H1 (cell line): ENCODE measurements at regions not wholly inside any gene's neighbourhood (a gene's known extent, or its start where the extent isn't known, plus 50 kb on each side); places are given as distances from the start of the nearest gene placed in this dataset.
A peak's percentile ranks its signal among the peaks of the same experiment; 100 is the strongest.

ENCODE experiments used
- CTCF ChIA-PET: fragments of 300-600 bp; sonication (Branson Sonifier 250); formaldehyde crosslinking; loops from one replicate; lab custom pipeline; 2021; ENCODE audit not compliant: partially characterized antibody; lab: Charles Lee
- POLR2A ChIA-PET: fragments of 300-600 bp; sonication (Branson Sonifier 250); formaldehyde crosslinking; loops from one replicate; lab custom pipeline; 2021; ENCODE audit warnings: inconsistent platforms; ENCODE audit not compliant: partially characterized antibody; lab: Charles Lee
- DNase-seq, 2 experiments: peaks; one replicate each; pipeline versions ENCODE4 v3.0.0 to v3.0.0-alpha.2; 2010 to 2022; ENCODE audit warnings: low spot score in 2 of 2, low read depth in 1 of 2, mixed read lengths in 1 of 2
- FAIRE-seq: peaks from 2 replicates; lab custom pipeline; 2011; peaks lifted over from hg19 to GRCh38; lab: Jason Lieb, UNC
- H2AFZ ChIP-seq: 2 replicates; pipeline ENCODE4 v1.8.1; 2012; ENCODE audit warnings: low read length, inconsistent platforms
- H2AK5ac ChIP-seq: 2 replicates; pipeline ENCODE4 v1.6.1; 2013; ENCODE audit warnings: low read depth, low read length
- H2BK120ac ChIP-seq: replicated peaks from 2 replicates; pipeline ENCODE3; 2013; ENCODE audit warnings: low read depth, low read length, inconsistent platforms
- H2BK12ac ChIP-seq: 2 replicates; pipeline ENCODE4 v1.6.1; 2013; ENCODE audit warnings: low read depth, low read length
- H2BK15ac ChIP-seq: 2 replicates; pipeline ENCODE4 v1.6.1; 2013; ENCODE audit warnings: low read length
- H2BK20ac ChIP-seq: 2 replicates; pipeline ENCODE4 v1.6.1; 2013; ENCODE audit warnings: low read length
- H2BK5ac ChIP-seq: 2 replicates; pipeline ENCODE4 v1.6.1; 2013; ENCODE audit warnings: low read depth, low read length
- H3K14ac ChIP-seq: 2 replicates; pipeline ENCODE4 v1.6.1; 2013; ENCODE audit warnings: inconsistent platforms; ENCODE audit not compliant: insufficient read length
- H3K18ac ChIP-seq: 2 replicates; pipeline ENCODE4 v1.6.1; 2013; ENCODE audit warnings: low read length; ENCODE audit errors: extremely low read depth
- H3K23ac ChIP-seq: 2 replicates; pipeline ENCODE4 v1.6.1; 2013; ENCODE audit warnings: inconsistent platforms; ENCODE audit not compliant: insufficient read length
- H3K23me2 ChIP-seq: 2 replicates; pipeline ENCODE4 v1.6.1; 2013; ENCODE audit warnings: low read depth, low read length
- H3K27ac ChIP-seq: 2 replicates; pipeline ENCODE4 v1.6.1; 2011; ENCODE audit warnings: low read depth, low read length, inconsistent platforms
- H3K27me3 ChIP-seq, 4 experiments: replicated peaks in 1 of 4; 1 replicate in 1 of 4; 2 replicates in 3 of 4; pipeline versions ENCODE4 v1.6.1 to v1.8.1; 2011 to 2013; ENCODE audit warnings: low read length in 3 of 4, mild to moderate bottlenecking in 3 of 4, inconsistent platforms in 2 of 4, mixed read lengths in 2 of 4, moderate library complexity in 1 of 4; ENCODE audit not compliant: control insufficient read depth in 3 of 4, insufficient read depth in 3 of 4; ENCODE audit errors: extremely low read depth in 1 of 4
- H3K36me3 ChIP-seq, 4 experiments: 2 replicates each; pipeline versions ENCODE4 v1.6.1 to v1.8.1; 2011 to 2013; ENCODE audit warnings: mild to moderate bottlenecking in 4 of 4, low read length in 3 of 4, moderate library complexity in 2 of 4, control low read depth in 1 of 4, inconsistent platforms in 1 of 4; ENCODE audit not compliant: insufficient read depth in 4 of 4, control insufficient read depth in 2 of 4
- H3K4ac ChIP-seq: replicated peaks from 2 replicates; pipeline ENCODE3; 2013; ENCODE audit warnings: low read length, low read depth, mixed read lengths, inconsistent platforms; ENCODE audit not compliant: insufficient read length
- H3K4me1 ChIP-seq, 4 experiments: replicated peaks in 1 of 4; 1 replicate in 1 of 4; 2 replicates in 3 of 4; pipeline versions ENCODE4 v1.6.1 to v1.8.1; 2011 to 2013; ENCODE audit warnings: low read length in 3 of 4, inconsistent platforms in 2 of 4, mixed read lengths in 1 of 4; ENCODE audit not compliant: insufficient read depth in 4 of 4, control insufficient read depth in 3 of 4
- H3K4me2 ChIP-seq, 2 experiments: 2 replicates each; pipeline versions ENCODE4 v1.6.1 to v1.8.1; 2011 to 2013; ENCODE audit warnings: low read depth in 2 of 2, low read length in 2 of 2, control low read depth in 1 of 2, inconsistent platforms in 1 of 2, mild to moderate bottlenecking in 1 of 2; ENCODE audit not compliant: insufficient read depth in 1 of 2
- H3K4me3 ChIP-seq, 4 experiments: fragments of 200-600, 300-600 bp in 1 of 4; sonication (generic), shearing (Covaris generic), sonication (Bioruptor Twin) in 1 of 4; 2 replicates each; pipeline versions ENCODE4 v1.5.1 to v1.8.1; 2011 to 2016; ENCODE audit warnings: low read length in 4 of 4, low read depth in 3 of 4, control low read depth in 2 of 4, inconsistent platforms in 2 of 4, mild to moderate bottlenecking in 2 of 4, mixed read lengths in 1 of 4, moderate library complexity in 1 of 4; ENCODE audit not compliant: insufficient read depth in 2 of 4; ENCODE audit errors: extremely low read depth in 1 of 4
- H3K56ac ChIP-seq: replicated peaks from 2 replicates; pipeline ENCODE3; 2013; ENCODE audit warnings: low read depth, mild to moderate bottlenecking, mixed read lengths, low read length, inconsistent platforms; ENCODE audit not compliant: insufficient read length
- H3K79me1 ChIP-seq: 2 replicates; pipeline ENCODE4 v1.6.1; 2013; ENCODE audit warnings: low read depth, low read length, control low read depth
- H3K79me2 ChIP-seq, 2 experiments: 2 replicates each; pipeline versions ENCODE4 v1.6.1 to v1.8.1; 2012 to 2013; ENCODE audit warnings: low read length in 2 of 2, mild to moderate bottlenecking in 2 of 2, inconsistent platforms in 1 of 2; ENCODE audit not compliant: insufficient read depth in 2 of 2, control insufficient read depth in 1 of 2
- H3K9ac ChIP-seq, 4 experiments: replicated peaks in 1 of 4; 1 replicate in 1 of 4; 2 replicates in 3 of 4; pipeline versions ENCODE4 v1.6.1 to v1.8.1; 2011 to 2013; ENCODE audit warnings: low read depth in 3 of 4, low read length in 3 of 4, control low read depth in 2 of 4, mild to moderate bottlenecking in 2 of 4, moderate library complexity in 2 of 4, inconsistent platforms in 1 of 4; ENCODE audit errors: extremely low read depth in 1 of 4
- H3K9me3 ChIP-seq, 2 experiments: 2 replicates each; pipeline versions ENCODE4 v1.6.1 to v1.8.1; 2012 to 2013; ENCODE audit warnings: mild to moderate bottlenecking in 2 of 2, moderate library complexity in 2 of 2, control low read depth in 1 of 2, inconsistent platforms in 1 of 2, low read depth in 1 of 2, low read length in 1 of 2, mixed read lengths in 1 of 2; ENCODE audit not compliant: insufficient read depth in 2 of 2
- H4K20me1 ChIP-seq, 2 experiments: replicated peaks in 1 of 2; 2 replicates each; pipeline versions ENCODE3 to v1.8.1; 2011 to 2013; ENCODE audit warnings: inconsistent platforms in 2 of 2, low read length in 2 of 2, mild to moderate bottlenecking in 1 of 2; ENCODE audit not compliant: insufficient read depth in 2 of 2, control insufficient read depth in 1 of 2
- H4K5ac ChIP-seq: 2 replicates; pipeline ENCODE4 v1.6.1; 2013; ENCODE audit warnings: low read length, low read depth, mixed read lengths, inconsistent platforms; ENCODE audit not compliant: insufficient read length
- H4K8ac ChIP-seq: 2 replicates; pipeline ENCODE4 v1.8.0; 2013; ENCODE audit warnings: mild to moderate bottlenecking, moderate library complexity, low read length, inconsistent platforms; ENCODE audit not compliant: insufficient read depth; ENCODE audit errors: extremely low read depth
- H4K91ac ChIP-seq: replicated peaks from 2 replicates; pipeline ENCODE3; 2013; ENCODE audit warnings: low read length, mixed read lengths, inconsistent platforms; ENCODE audit not compliant: insufficient read length
- BACH1 ChIP-seq: IDR thresholded peaks from 2 replicates; pipeline ENCODE4 v1.6.1; 2012; ENCODE audit warnings: low read length, improper control_type of control experiment
- CHD1 ChIP-seq: IDR thresholded peaks from 2 replicates; pipeline ENCODE4 v1.6.1; 2012; ENCODE audit warnings: low read depth, low read length, improper control_type of control experiment
- NRF1 ChIP-seq: IDR thresholded peaks from 2 replicates; pipeline ENCODE4 v1.6.1; 2011; ENCODE audit warnings: mild to moderate bottlenecking, low read depth, low read length, improper control_type of control experiment
- PHF8 ChIP-seq: fragments of 200-600 bp; sonication (generic); conservative IDR thresholded peaks from 2 replicates; pipeline ENCODE4 v1.7.1; 2012; ENCODE audit warnings: low read depth, mild to moderate bottlenecking, inconsistent platforms, low read length, moderate library complexity
- SP4 ChIP-seq: IDR thresholded peaks from 2 replicates; pipeline ENCODE4 v1.6.1; 2012; ENCODE audit warnings: low read length, inconsistent platforms
- WGBS, 2 experiments: shearing (Covaris generic) in 1 of 2; methylation state at CpG; one replicate each; pipeline versions ENCODE4 v1.1.6 to v1.1.7; 2013 to 2015; ENCODE audit warnings: low lambda C conversion rate in 2 of 2, mixed read lengths in 2 of 2, inconsistent platforms in 1 of 2, low coverage in 1 of 2, missing lambda C conversion rate in 1 of 2; ENCODE audit not compliant: insufficient replicate concordance in 2 of 2, insufficient coverage in 1 of 2, insufficient read length in 1 of 2; ENCODE audit errors: extremely low coverage in 1 of 2, missing lambda C conversion rate in 1 of 2; 5-methylcytosine and 5-hydroxymethylcytosine counted together

DNA sequence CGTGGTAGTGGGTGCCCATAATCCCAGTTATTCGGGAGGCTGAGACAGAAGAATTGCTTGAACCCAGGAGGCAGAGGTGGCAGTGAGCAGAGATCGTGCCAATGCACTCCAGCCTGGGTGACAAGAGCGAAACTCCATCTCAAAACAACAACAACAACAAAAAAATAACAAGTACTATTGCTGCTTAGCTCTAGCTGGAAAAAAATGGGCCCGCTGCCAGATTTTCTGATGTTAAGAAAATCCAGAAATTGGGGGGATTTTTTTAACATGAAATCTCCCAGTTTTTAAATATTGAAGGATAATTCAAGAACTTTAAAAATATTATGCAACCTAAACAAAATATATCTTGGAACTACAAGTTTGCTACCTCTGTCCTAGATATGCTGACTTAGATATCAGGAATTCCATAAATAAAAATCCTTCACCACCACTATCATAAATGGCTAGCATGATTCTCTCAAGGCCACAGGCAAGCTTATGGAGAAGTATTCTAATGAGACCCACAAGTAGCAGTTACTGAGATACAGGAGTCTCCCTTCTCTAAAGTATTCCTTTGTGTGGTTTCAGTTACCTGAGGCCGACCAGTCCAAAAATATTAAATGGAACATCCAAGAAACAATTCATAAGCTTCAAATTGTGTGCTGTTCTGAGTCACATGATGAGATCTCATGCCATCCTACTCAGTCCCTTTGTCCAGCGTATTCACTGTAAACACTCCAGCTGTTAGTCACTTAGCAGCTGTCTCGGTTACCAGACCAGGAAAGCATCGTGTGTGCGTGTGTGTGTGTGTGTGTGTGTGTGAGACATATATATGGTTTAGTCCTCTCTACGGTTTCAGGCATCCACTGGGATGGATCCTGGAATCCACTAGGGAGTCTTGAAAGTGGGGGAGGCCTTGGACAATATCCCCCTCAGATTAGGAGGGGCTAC lies 277.2 kb downstream of the TBL1XR1 start:
- Histone ChIP-seq H4K8ac (no peak overlapping the region), H3K9ac (no peak overlapping the region), H2BK12ac (no peak overlapping the region), H2BK5ac (no peak overlapping the region), H3K23me2 (no peaks in the 10 kb centered on the region), H3K56ac (no peak overlapping the region), H2BK120ac (no peak overlapping the region), H3K79me2 (no peaks in the 10 kb centered on the region), H2AK5ac (no peak overlapping the region), H3K79me1 (no peaks in the 10 kb centered on the region), H3K18ac (no peak overlapping the region), H3K4me3 (no peak overlapping the region), H3K4ac (no peak overlapping the region), H3K4me1 (peaks cover 2 to 23% (median 12%) of the 10 kb centered on the region in 4 experiments; a peak in 6 of 7 replicates), H3K4me2 (no peak overlapping the region), H3K27me3 (no peaks in the 10 kb centered on the region), H3K27ac (no peak overlapping the region), H3K14ac (no peak overlapping the region), H3K36me3 (no peaks in the 10 kb centered on the region), H4K5ac (no peak overlapping the region), H3K9me3 (no peaks in the 10 kb centered on the region), H4K20me1 (no peaks in the 10 kb centered on the region), H2AFZ (0 out of 2 replicates have a peak overlapping the region, but pooled peaks have one; percentile 33), H2BK15ac (no peak overlapping the region), H2BK20ac (no peak overlapping the region), H4K91ac (no peak overlapping the region), H3K23ac (no peak overlapping the region)
- POLR2A ChIA-PET: no interaction called here
- FAIRE-seq: no peak
- WGBS, 2 experiments: 94% methylated on average over 11 of the region's 11 CpGs; no CpG with 5 or more reads in 1 of the 2 experiments
- no peak for DNase-seq
- CTCF ChIA-PET: interaction anchor here (0.7 to 0.8 kb wide), 2 partner anchors 12 to 222 kb away, joined by 3 read pairs; no protein-coding TSS in a partner anchor
- TF ChIP-seq SP4 (no peak), NRF1 (no peak), BACH1 (no peak), CHD1 (no peak), PHF8 (no peak)
